Fibroblast of the conjunctiva (primary cell): ENCODE measurements at regions not wholly inside any gene's neighbourhood (a gene's known extent, or its start where the extent isn't known, plus 50 kb on each side); places are given as distances from the start of the nearest gene placed in this dataset.
"Not testable (repeated sequence)": the region's sequence is repeated elsewhere in the genome, so short reads cannot be mapped to it uniquely, and the experiment has no call there.

Source experiments
- DNase-seq: peaks from one replicate; pipeline ENCODE4 v3.0.0-alpha.2; 2010; ENCODE audit warnings: low read depth

DNA sequence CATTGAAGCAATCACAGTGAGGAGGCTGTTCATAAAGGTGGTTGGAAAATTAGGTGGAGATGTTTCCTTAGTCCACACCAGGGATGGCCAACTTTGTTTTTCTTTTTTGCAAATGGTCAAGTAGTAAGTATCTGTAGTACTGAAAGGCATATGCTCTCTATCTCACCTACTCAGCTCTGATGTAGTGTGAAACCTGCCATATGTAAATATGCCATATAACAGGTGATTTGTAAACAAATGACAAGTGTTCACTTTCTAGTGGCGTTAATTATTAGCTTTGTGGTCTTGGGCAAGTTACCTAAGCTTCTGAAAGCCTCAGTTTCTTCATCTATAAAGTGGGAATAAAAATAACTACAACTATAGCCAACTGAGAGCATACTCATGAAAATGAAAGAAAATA lies 421.4 kb upstream of the LCORL start:
- no peak for DNase-seq

DNA sequence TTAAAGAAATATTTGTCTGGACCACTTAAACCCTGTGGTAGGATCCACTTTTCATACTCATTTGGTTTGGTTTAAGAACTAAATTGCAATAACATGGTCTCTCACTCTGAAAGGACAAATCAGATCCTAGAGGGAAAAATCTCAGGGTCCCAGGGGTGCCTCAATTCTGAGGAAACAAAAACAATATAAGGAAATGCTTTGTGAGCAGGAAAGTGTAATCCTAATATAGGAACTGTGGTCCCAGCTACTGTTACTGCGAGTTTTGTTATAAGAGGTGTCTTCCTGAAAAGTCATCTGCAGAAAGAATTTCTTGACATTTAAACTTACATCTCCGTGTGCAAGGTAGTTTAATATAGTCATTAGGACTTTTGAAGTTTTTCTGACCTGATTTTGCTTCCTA lies 420.1 kb upstream of the LCORL start:
- no peak for DNase-seq

DNA sequence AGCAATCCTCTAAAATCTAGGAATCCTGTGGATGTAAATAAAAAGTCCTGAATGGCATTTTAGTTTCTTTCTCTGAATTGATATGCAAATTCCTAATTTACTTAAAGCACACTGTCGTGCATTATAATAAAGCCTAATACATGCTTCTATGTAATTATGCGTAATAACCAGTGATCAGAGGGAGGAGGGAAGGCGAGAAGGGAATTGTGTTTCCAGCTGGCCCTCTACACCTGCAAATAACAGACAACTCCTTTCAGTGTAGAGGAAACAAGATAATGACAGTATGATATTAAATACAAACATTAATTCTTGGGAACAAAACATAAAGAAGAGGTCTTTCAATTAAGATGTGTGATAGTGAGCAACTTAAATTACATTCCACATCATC lies 419.6 kb upstream of the LCORL start:
- DNase-seq, result no peak

DNA sequence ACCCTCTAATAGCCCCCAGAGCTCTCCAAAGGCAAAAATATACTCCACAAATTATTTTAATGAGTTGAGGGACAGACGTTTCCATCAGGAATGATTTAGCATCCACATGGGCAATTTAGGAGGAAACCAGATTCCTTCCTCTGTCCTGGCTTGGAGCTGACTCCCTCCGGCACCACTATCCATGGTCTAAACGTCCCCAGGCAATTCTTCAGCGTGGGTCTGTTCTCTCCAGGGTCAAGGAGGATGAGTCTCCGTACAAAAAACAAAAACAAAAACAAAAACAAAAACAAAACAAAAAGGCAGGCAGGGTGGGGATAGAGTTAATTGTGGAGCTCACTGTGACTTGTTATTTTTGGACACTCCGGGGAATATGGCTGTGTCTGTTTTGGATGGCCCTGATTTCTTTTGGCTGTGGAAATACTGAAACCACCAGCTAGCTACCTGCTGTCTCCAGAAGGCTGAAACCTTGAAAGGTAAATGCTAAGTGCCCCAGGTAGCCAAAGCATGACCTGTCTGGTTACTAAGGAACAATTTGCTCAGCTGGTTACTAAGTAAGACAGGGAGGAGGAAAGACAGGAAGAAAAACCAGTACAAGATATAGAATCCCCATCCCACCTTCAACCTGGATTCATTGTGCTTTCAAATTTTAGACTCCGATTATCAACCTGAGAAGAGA lies 419.1 kb upstream of the LCORL start:
- DNase-seq, result no peak

DNA sequence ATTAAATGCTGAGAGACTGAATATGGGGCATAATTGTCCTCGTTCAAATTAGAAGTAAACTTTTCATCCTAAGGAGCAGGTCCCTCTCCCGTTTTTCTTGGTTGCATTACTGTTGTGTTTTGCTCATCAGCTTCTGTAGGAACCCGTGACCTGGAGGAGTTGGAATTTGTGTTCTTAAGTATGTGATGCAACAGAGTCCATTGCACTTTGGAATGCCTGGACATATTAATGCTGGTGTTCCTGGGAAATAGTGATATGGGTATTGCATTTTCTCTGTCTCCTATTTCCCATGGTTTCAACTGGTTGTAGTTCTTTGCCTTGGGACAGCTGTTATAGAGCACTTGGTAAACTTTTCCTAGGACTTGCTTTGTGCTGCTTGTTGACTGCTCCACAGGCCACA lies 417.8 kb upstream of the LCORL start:
- DNase-seq, result no peak

DNA sequence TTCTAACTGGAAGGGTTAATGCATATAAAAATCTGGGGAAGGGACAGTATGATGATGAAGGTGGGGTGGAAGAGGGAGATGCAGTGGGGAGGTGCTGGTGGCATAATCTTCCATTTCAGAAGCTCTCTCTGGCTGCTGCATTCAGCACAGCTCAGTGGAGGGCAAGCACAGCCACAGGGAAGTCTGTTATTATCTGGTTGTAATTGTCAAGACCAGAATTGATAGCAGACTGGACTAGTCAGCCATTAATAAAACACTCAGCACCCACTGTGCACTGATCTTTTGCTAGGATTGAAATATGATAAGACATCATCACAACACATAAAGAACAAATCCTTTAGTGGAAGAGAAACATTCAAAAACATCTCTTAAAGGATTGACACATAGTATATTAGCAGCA lies 414.2 kb upstream of the LCORL start:
- no peak for DNase-seq

DNA sequence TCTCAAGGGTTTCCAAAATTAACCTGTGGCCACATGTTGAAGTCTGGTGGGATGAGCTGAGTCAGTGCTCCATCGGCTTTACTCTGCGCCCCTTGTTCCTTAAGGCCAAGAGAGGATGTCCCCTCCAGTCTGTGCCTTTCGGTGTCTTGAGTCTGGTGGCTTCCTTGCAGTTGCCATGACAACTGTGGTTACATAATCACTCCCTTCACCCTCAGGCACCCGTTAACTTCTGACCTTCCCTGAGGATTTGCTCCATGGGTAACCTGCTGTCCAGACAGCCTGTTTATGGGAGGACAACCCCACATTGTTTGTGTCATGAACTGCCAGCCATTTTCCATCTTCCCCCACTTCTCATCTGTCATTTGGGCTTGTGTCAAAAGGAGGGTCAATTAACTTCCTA lies 401.1 kb upstream of the LCORL start:
- no peak for DNase-seq

DNA sequence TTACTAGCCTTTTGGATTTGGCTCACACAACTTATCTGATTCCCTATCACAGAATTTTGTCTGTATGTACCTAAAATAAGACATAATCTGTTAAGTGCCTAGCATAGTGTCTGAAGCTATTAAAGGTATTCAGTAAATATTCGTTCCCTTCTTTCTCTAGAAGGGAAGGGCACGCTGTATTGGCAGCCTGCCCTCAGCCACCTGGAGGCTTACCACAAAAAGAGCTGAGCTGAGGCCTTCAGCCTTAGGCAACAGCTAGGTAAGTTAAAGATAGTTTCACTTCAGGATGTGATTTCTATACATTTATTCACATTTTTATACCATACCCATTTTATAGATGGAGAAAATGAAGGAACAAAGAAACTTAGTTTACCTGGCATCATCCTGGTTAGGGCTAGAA lies 400.0 kb upstream of the LCORL start:
- no peak for DNase-seq

DNA sequence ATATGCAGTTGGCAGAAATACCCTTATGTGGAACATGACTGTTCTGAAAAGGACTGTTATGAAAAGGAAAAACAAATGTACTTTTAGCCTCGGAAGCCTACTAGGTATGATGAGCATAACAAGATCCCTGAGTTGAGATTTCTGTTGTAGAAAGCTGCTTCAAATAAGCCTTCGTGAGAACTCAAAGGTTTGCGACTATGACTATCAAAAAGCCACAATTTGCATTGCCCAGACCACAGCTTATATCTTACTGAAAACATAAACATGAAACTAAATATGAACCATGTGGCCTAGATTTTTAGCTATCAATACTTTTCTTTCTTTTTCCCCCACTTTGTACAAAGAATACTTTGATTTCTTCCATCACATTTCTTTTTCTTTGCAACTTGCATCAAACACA lies 398.2 kb upstream of the LCORL start:
- no peak for DNase-seq

DNA sequence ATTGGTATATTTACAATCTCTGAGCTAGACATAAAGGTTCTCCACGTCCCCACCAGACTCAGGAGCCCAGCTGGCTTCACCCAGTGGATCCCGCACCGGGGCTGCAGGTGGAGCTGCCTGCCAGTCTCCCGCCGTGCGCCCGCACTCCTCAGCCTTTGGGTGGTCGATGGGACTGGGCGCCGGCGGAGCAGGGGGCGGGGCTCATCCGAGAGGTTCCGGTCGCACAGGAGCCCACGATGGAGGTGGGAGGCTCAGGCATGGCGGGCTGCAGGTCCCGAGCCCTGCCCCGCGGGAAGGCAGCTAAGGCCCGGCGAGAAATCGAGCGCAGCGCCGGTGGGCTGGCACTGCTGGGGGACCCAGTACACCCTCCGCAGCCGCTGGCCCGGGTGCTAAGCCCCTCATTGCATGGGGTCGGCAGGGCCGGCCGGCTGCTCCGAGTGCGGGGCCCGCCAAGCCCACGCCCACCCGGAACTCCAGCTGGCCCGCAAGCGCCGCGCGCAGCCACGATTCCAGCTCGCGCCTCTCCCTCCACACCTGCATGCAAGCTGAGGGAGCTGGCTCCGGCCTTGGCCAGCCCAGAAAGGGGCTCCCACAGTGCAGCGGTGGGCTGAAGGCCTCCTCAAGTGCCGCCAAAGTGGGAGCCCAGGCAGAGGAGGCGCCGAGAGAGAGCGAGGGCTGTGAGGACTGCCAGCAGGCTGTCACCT lies 396.8 kb upstream of the LCORL start:
- DNase-seq, result not testable (repeated sequence)

DNA sequence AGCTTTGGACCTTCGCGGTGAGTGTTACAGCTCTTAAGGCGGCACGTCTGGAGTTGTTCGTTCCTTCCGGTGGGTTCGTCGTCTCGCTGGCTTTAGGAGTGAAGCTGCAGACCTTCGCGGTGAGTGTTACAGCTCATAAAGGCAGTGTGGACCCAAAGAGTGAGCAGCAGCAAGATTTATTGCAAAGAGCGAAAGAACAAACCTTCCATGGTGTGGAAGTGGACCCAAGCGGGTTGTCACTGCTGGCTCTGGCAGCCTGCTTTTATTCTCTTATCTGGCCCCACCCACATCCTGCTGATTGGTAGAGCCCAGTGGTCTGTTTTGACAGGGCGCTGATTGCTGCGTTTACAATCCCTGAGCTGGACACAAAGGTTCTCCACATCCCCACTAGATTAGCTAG lies 396.1 kb upstream of the LCORL start:
- not testable (repeated sequence) for DNase-seq

DNA sequence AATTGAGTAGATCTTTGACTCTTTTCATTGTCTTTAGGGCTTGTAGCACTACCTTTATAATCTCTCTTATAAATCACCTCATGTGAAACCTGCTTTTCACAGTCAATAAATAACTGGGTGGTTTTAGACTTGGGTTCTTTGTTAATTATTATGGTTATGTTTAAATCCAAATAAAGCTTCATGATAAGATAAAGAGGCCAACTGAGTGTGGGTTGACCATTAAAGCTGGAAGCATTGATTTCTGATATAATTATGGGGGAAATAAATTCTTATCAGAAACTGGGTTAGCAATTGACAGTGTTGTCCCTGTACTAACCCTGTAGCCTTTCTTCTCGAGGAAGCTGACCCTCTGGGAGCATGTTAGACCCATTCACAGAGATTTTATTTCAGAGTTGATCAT lies 384.7 kb upstream of the LCORL start:
- DNase-seq, result no peak

DNA sequence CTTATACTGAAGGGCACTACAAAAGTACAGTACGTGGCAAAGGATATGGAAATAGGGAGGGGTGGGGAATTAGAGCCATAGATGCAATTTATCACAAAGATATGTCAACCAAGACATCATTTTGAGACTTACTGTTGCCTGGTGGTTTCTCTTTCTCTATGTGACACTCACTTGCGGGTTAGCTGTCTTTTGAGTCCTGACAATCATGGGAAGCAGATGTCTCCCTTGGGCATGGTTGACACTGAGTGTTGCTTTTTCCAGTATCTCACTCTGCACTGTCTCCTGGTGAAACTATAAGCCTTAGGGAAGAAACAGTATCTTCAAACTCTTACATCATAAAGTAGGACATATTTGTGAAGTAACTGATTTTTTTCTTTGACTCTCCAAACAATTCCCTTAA lies 383.5 kb upstream of the LCORL start:
- DNase-seq, result no peak

DNA sequence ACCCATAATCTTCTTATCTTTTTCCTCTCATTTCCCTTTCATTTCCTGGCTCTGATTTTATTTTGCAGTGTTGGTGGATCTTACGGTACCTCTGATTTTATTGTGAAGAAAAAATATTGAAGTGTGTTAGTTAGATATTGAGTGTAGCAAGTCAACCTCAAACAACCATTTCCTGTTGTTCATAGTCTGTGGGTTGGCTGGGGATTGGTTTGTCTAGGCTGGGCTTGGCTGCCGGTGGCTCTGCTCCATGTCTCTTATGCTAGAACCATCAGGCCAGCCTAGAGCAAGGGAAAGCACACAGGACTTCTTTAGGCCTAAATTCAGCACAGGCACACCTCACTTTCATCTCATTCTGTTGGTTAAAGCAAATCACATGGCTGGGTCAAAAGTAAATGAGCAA lies 383.1 kb upstream of the LCORL start:
- no peak for DNase-seq

DNA sequence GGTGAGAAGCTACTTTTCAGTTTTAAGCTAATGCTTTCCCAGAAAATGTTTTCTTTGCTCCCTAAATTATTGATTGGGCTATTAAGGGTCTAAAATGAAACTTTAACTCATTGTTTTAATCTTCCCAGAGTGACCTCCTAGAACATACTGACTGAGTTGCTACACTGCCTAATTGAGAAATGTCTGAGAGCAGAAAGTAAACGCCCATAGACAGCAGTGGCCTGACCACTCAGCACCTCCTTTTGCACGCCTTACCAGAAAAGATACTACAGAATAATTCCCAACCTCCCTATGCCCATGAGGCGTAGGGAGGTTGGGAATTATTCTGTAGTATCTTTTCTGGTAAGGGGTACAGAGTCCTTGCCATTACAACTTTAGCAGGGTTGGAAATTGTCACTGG lies 381.8 kb upstream of the LCORL start:
- no peak for DNase-seq

DNA sequence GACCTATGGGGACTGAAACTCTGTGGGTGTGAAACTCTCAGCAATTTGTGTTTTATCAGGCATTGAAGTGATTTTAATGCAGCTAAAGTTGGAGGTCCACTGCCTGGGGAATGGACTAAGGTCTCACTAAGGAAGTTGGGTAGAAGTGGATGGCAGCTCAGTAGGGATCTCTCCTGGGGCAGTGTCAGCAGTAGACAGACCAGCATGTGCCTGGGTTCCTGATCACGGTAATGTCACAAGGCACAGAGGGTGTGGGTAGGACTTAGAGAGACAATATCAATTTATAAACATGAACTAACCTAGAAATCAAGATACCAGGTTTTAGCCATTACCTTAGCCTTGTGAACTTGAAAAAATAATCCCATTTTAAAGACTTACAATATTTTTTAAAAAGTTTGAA lies 380.3 kb upstream of the LCORL start:
- no peak for DNase-seq

DNA sequence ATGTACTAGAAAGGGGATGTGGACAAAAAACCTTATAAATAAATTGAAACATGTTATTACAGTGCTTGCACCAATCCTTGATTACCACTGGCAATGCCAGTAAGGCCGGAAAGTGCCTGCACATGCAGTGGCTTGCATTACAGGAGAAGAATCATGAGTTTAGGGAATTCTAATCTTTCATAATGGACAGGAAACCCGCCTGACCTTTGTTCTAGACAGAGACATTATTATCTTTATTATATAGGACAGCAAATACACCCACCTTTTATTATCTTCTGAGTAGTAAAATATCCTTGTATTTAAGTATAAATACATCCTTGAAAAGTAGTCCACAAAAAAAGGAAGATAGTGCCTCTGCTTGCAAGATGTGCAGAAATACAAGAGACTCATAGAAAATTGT lies 379.9 kb upstream of the LCORL start:
- DNase-seq, result no peak

DNA sequence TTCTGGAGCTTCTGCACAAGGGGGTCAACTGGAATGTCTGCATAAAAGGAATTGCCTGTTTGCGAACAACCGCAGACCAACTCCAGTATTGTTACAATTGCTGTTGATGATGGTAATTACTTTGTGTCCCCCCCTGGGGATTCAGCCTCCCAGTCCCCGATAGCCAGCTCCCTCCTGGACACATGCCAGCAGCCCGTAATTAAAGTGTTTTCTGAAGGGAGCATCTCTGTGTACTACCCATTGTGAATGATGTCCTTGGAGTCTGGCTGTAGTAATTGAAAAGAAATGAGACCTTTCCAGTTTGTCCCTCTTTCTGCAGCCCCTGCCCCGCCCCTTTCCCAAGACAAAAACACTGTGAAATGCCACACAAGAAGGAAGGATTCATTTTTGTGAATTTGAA lies 377.1 kb upstream of the LCORL start:
- no peak for DNase-seq

DNA sequence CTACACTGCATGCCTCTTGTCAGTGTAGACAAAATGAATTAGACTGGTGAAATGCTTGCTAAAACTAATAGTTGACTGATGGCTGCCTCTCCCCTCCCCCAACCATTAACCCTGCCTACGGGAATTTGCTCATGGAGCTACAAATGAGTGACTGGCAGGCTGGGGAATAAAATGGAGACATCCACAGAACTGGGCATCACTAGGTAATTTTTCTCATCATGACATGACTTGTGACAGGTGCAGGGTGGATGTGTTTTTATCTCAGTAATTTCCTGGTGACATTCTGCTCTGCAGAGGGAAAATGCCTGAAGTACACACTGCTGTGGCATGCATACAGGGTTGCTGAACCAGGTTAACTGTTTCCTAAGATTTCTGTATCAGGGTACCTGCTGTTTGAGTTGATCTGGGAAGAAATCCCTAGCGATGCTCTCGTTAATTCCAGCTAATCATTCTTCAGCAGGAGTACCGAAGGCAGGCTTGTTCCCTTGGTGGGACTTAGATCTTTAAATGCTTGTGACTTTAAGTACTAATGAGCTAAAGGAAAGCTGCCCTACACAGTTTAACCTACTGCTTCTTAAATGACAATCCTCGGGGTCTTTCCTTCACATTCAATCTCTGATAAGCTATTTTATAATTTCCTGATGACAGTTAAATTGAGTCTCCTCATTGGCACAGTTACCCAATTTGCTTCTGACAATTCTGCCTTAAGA lies 376.3 kb upstream of the LCORL start:
- DNase-seq, result no peak

DNA sequence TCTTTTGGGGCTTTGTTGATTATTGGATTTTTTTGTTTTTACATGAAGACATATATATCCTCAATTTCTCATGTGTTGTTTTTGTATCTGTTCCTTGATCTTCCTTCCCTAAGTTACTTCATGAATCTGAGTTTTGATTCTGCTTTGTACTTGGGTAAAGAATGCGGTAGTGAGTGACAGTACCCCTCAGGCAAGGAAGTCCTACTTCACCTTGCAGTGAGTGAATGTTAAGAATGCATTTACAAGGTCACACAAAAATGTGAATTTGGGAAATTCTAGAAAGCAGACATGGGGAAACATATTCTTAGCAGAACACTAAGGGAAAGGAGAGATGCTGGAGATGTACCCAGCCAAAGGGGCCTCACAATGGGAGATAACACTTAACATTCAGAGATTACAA lies 373.1 kb upstream of the LCORL start:
- no peak for DNase-seq

DNA sequence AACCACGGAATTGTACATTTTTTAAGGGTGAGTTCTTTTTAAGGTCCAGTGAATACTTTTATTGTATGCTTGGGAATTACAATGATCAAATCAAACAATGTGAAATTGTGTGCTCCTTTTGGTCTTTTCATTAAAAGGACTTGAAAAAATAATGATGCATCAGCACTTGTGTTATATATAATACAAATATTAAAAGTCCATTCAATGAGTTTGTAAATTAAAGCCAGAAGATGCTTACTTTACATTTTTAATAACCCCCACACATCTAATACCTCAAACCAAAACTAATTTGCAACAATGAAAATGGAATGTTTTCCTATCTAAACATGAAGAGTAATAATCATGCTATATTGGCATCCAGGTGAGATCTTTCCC lies 369.8 kb upstream of the LCORL start:
- DNase-seq, result no peak

DNA sequence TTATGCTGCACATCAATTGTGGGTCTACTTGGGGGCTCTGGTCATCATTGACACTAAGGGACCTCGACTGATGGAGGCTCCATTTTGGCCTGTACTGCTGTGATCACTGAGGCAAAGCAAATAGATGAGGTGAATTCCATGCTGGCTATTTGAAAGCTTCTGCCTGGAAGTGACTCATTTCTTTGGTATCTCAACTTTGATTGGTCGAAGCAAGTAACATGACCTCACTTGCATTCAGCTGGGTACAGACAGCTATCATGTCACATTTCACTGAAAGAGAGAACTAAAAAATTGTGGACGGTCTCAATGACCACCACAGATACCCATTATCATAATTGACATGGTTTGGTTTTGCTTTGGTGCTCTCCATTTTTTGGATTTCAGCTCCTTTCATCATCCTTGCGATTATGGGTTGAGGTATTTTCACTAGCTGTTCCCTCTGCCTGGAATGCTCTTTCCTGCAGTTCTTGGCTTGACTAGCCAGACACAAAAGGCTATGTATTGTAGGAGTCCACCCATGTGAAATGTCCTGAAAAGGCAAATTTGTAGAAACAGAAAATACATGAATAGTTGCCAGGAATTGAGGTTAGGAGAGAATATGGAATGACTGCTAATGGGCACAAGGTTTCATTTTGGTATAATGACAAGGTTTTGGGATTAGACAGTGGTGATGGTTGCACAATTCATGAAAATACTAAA lies 369.2 kb upstream of the LCORL start:
- no peak for DNase-seq

DNA sequence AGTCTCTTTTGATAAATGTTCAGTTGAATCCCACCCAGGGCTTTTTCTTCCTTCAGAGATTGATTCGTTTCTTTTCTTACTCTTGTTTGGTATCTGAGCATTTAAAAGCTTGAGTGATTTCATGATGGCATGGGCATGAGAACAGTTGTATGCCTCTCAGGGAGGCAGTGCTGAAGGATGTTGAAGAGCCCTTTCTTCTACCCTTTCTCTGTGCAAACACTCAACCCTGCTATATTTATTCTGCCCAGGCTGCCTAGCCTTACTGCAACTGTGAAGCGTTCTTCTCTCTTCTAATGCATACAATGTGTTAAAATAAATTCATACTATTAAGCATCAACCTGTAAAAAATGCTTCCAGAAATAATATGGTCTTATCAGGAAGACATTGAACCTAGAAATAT lies 367.6 kb upstream of the LCORL start:
- DNase-seq, result no peak
